Liver (tissue), 7 donors: ENCODE measurements at regions not wholly inside any gene's neighbourhood (a gene's known extent, or its start where the extent isn't known, plus 50 kb on each side); places are given as distances from the start of the nearest gene placed in this dataset.

Source experiments
- DNase-seq: peaks from one replicate; pipeline ENCODE4 v3.0.0-alpha.2; 2017; ENCODE audit warnings: low spot score
- H3K27ac ChIP-seq, 2 donors: one replicate each; pipeline ENCODE4 v1.7.0; 2013; ENCODE audit warnings: inconsistent platforms in 2 of 2, low read length in 2 of 2, control low read depth in 1 of 2, low read depth in 1 of 2, mild to moderate bottlenecking in 1 of 2
- H3K27me3 ChIP-seq, 4 donors: one replicate each; pipeline versions ENCODE4 v1.6.1 to v1.7.0; 2013; ENCODE audit warnings: low read length in 3 of 4, inconsistent platforms in 1 of 4, mild to moderate bottlenecking in 1 of 4, moderate library complexity in 1 of 4; ENCODE audit not compliant: control insufficient read depth in 4 of 4, insufficient read depth in 4 of 4
- H3K36me3 ChIP-seq, 4 donors: one replicate each; pipeline versions ENCODE4 v1.6.1 to v1.7.0; 2013; ENCODE audit warnings: low read length in 3 of 4, mild to moderate bottlenecking in 3 of 4, low read depth in 1 of 4, moderate library complexity in 1 of 4; ENCODE audit not compliant: control insufficient read depth in 4 of 4, insufficient read depth in 3 of 4
- H3K4me1 ChIP-seq, 4 donors: one replicate each; pipeline versions ENCODE4 v1.6.1 to v1.7.0; 2013; ENCODE audit warnings: low read length in 3 of 4, mild to moderate bottlenecking in 3 of 4, moderate library complexity in 1 of 4; ENCODE audit not compliant: control insufficient read depth in 4 of 4, insufficient read depth in 4 of 4
- H3K4me3 ChIP-seq, 3 donors: one replicate each; pipeline versions ENCODE4 v1.6.1 to v1.7.0; 2013; ENCODE audit warnings: low read length in 3 of 3, control low read depth in 1 of 3, low read depth in 1 of 3, mild to moderate bottlenecking in 1 of 3
- H3K9ac ChIP-seq, 2 donors: one replicate each; pipeline ENCODE4 v1.7.0; 2013; ENCODE audit warnings: low read length in 2 of 2, mild to moderate bottlenecking in 2 of 2, moderate library complexity in 2 of 2, control low read depth in 1 of 2, low read depth in 1 of 2
- H3K9me3 ChIP-seq, 4 donors: one replicate each; pipeline versions ENCODE4 v1.6.1 to v1.7.0; 2013; ENCODE audit warnings: low read length in 3 of 4; ENCODE audit not compliant: control insufficient read depth in 4 of 4
- ATF3 ChIP-seq: IDR thresholded peaks from 2 replicates; pipeline ENCODE4 v1.6.1; 2016; ENCODE audit warnings: antibody characterized with exemption
- FOXA1 ChIP-seq: IDR thresholded peaks from 2 replicates; pipeline ENCODE4 v1.6.1; 2016; ENCODE audit warnings: antibody characterized with exemption
- FOXA2 ChIP-seq: IDR thresholded peaks from 2 replicates; pipeline ENCODE4 v1.6.1; 2016; ENCODE audit warnings: antibody characterized with exemption
- HNF4A ChIP-seq, 2 donors: conservative IDR thresholded peaks; 2 replicates each; pipeline ENCODE4 v1.6.1; 2016; ENCODE audit warnings: antibody characterized with exemption in 2 of 2, mild to moderate bottlenecking in 2 of 2
- HNF4G ChIP-seq: IDR thresholded peaks from 2 replicates; pipeline ENCODE4 v1.6.1; 2016; ENCODE audit warnings: antibody characterized with exemption
- JUND ChIP-seq, 2 donors: IDR thresholded peaks; 2 replicates each; pipeline ENCODE4 v1.6.1; 2016; ENCODE audit warnings: antibody characterized with exemption in 2 of 2
- NR2F2 ChIP-seq: IDR thresholded peaks from 2 replicates; pipeline ENCODE4 v1.6.1; 2016; ENCODE audit warnings: antibody characterized with exemption
- REST ChIP-seq: IDR thresholded peaks from 2 replicates; pipeline ENCODE4 v1.6.1; 2016; ENCODE audit warnings: antibody characterized with exemption, mild to moderate bottlenecking
- RXRA ChIP-seq, 2 donors: IDR thresholded peaks; 2 replicates each; pipeline ENCODE4 v1.6.1; 2017 to 2018; ENCODE audit warnings: antibody characterized with exemption in 2 of 2, mild to moderate bottlenecking in 1 of 2
- SP1 ChIP-seq: IDR thresholded peaks from 2 replicates; pipeline ENCODE4 v1.6.1; 2018; ENCODE audit warnings: antibody characterized with exemption, mild to moderate bottlenecking
- YY1 ChIP-seq: IDR thresholded peaks from 2 replicates; pipeline ENCODE4 v1.6.1; 2016; ENCODE audit warnings: antibody characterized with exemption, mild to moderate bottlenecking
- WGBS: extraction: QIAGEN DNeasy Blood & Tissue Kit; methylation state at CpG from one replicate; pipeline ENCODE4 v1.1.7; 2013; 5-methylcytosine and 5-hydroxymethylcytosine counted together
- donor health status: healthy.
- donor health status: healthy.
- donor health status: healthy.
- donor health status: healthy.

GRCh38 chr10:3612183-3613001, 172.6 kb downstream of the KLF6 start:
- no peak overlapping the region for H3K27ac ChIP-seq
- TF ChIP-seq YY1 (no peak), FOXA2 (no peak), NR2F2 (no peak), HNF4G (no peak), HNF4A (conservative IDR thresholded peaks at IDR 0.05) (no peak), FOXA1 (no peak)
- H3K9me3 ChIP-seq = peaks cover 0 to 8% (median under 1%) of the 10 kb centered on the region in 4 donors
- WGBS = 91% methylated on average over 3 of the region's 3 CpGs
- DNase-seq = no peak
- no peak overlapping the region for H3K9ac ChIP-seq
- no peaks in the 10 kb centered on the region for H3K27me3 ChIP-seq
- H3K4me1 ChIP-seq = no peaks in the 10 kb centered on the region
- no peak overlapping the region for H3K4me3 ChIP-seq
- no peaks in the 10 kb centered on the region for H3K36me3 ChIP-seq

GRCh38 chr10:3606309-3606708, 178.7 kb downstream of the KLF6 start:
- H3K9me3 ChIP-seq = peaks cover 0 to 12% (median under 1%) of the 10 kb centered on the region in 4 donors
- DNase-seq = no peak

More at GRCh38 chr10:3606309-3606708, 178.7 kb downstream of the KLF6 start:
- no peak overlapping the region for H3K9ac ChIP-seq
- no peaks in the 10 kb centered on the region for H3K27me3 ChIP-seq
- 87% methylated on average over 1 of the region's 1 CpG for WGBS
- no peak overlapping the region for H3K4me3 ChIP-seq
- TF ChIP-seq REST = no peak
- no peak for TF ChIP-seq FOXA1
- TF ChIP-seq NR2F2 = no peak
- TF ChIP-seq JUND (IDR thresholded peaks at IDR 0.05) = no peak
- no peak for TF ChIP-seq FOXA2
- TF ChIP-seq YY1 = no peak
- TF ChIP-seq SP1 = no peak
- no peak for TF ChIP-seq HNF4A (conservative IDR thresholded peaks at IDR 0.05)
- TF ChIP-seq RXRA (IDR thresholded peaks at IDR 0.05) = no peak
- no peak for TF ChIP-seq ATF3
- no peaks in the 10 kb centered on the region for H3K36me3 ChIP-seq
- no peaks in the 10 kb centered on the region for H3K4me1 ChIP-seq
- no peak overlapping the region for H3K27ac ChIP-seq
